ENCODE measurements at regions not wholly inside any gene's neighbourhood (a gene's known extent, or its start where the extent isn't known, plus 50 kb on each side); places are given as distances from the start of the nearest gene placed in this dataset.

DNA sequence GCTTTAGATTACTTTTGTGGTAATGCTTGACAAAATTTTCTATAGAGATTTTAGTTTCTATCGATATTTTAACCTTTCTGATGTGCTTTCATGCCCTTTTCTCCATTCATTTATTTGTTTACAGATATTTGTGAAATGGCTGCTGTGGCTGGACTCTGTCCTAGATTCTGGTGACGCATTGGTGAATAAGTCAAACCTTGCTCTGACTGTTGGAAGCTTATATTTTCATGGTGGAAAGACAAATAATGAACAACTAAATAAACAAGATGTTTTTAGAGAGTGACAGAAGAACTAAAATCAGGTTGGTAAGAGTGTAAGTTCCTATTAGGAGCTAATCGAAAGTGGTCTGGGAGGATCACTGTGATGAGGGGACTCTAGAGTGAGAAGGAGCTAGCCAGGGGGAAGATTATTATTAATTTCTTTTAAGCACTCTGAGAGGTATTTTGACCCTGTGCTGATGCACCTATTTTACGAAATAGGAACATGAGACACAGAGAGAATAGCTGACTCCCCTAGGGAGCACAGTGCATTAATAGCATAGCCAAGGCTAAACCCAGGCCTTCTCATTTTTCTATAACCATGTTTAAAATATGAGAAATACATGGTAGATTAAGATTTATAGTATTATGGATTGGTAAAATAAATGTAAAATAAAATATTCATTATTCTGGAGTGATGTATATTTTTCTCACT lies 411.9 kb upstream of the ARRDC3 start:
- no peak for TF ChIP-seq EZH2 (IDR thresholded peaks at IDR 0.05; ENCODE audit: low read length, missing control alignments)
- TF ChIP-seq, protein P1, sequence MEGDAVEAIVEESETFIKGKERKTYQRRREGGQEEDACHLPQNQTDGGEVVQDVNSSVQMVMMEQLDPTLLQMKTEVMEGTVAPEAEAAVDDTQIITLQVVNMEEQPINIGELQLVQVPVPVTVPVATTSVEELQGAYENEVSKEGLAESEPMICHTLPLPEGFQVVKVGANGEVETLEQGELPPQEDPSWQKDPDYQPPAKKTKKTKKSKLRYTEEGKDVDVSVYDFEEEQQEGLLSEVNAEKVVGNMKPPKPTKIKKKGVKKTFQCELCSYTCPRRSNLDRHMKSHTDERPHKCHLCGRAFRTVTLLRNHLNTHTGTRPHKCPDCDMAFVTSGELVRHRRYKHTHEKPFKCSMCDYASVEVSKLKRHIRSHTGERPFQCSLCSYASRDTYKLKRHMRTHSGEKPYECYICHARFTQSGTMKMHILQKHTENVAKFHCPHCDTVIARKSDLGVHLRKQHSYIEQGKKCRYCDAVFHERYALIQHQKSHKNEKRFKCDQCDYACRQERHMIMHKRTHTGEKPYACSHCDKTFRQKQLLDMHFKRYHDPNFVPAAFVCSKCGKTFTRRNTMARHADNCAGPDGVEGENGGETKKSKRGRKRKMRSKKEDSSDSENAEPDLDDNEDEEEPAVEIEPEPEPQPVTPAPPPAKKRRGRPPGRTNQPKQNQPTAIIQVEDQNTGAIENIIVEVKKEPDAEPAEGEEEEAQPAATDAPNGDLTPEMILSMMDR (conservative IDR thresholded peaks at IDR 0.05 in 1 of 2, IDR thresholded peaks at IDR 0.05 in 1 of 2; ENCODE audit: low read depth in 1 of 2, low read length in 2 of 2), result no peak

Measured in fibroblast of lung (primary cell).